HG03159 (cell line): ENCODE measurements at regions not wholly inside any gene's neighbourhood (a gene's known extent, or its start where the extent isn't known, plus 50 kb on each side); places are given as distances from the start of the nearest gene placed in this dataset.
A peak's percentile ranks its signal among the peaks of the same experiment; 100 is the strongest.
"Not testable (repeated sequence)": the region's sequence is repeated elsewhere in the genome, so short reads cannot be mapped to it uniquely, and the experiment has no call there.

Experiments used
- ATAC-seq: cut with Tn5 transposase; IDR thresholded peaks from one replicate; pipeline ENCODE4 v1.9.1; 2021; ENCODE audit warnings: mild to moderate bottlenecking, moderate library complexity; ENCODE audit not compliant: unreplicated experiment

DNA sequence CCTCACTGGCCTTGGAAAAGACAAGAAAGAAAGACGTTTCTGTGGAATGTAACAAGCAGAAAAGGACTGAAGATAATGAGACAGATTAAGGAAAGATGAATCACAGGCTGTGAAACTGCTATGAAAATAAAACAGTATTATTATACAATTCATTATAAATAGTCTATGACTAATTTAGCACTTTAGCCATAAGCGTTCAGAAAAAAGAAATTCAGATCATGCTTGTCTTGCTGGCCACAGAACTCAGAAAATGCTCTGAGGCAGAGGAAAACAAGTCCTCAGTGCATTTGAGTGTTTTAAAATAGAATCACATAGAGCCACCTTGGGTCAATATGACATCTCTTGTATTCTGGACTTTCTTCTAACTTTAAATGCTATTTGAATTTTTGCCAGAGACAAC, 65.9 kb upstream of the NBPF26 start:
- not testable (repeated sequence) for ATAC-seq

DNA sequence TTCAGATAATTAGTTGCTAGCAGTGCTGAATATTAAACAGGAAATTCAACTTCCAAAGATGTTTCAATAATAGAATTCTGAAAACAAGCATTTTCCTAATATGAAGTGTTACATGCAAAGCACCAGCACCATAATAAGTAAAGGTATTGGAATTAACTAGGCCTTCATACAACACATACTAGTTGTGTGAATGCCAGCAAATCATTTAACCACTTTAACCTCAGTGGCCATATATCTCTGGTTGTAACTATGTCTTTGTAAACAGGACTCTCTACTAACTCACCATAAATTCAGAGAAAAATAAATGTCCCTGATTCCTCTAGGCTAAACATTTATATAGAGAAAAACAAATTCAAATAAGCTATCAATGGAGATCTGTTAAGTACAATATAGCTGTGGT, 65.1 kb upstream of the NBPF26 start:
- ATAC-seq = not testable (repeated sequence)

DNA sequence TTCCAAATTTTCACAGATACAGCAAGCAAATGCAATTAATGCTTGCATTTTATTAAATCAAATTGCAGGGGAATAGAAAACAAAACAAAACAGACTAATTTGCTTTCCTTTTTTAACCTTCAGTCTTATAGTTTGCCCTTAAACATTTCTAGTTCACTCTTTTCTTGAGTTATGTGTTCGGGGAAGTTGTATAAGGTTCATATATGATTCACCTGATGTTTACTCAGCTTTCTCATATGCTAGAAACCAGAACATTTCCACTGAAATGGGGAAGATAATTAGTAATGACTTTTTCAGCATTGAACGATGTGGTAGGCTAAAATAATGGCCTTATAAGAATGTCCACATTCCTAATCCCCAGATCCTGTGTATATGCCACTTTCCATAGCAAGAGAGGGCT, 64.6 kb upstream of the NBPF26 start:
- ATAC-seq = not testable (repeated sequence)

DNA sequence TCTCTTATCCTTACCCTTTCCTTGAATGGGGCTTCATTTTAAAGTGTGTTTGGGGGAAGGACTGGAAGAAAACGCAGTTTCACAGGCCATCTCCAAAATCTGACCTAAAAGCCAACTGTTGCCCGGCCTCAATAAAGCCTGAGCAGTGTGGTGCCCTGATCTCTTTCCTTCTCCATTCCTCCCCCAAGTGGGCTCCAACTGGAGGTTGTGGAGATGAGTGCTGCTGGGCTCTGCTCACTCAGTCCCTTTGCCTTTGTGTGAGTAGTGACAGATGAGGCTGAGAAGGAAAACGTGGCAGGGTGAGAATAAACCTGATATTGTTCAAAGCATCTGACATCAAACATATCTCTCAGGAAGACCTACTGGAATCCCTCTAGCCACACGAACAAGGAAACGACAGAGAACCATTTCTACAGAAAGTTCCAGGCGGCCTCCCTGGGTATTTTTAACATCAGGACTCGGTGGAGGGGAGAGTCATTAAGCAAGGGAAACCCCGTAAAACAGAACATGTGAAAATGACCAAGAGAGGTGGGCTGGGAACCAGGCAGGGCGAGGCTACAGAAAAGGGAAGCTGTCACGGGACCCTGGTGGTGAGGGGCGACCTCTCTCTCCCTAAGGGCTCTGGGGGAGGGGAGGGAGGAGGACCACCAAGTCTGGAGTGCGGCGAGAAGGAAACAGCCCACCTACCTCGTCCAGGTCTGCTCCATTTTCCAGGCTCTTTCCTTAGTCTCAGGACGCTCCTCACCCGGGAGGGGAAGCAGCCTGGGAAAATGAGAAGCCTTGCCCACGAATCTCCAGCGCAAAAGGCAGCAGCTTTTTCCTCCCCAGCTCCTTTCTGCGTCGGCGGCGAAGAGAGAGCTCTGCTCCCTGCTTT, 59.1 kb upstream of the NBPF26 start:
- not testable (repeated sequence) for ATAC-seq

DNA sequence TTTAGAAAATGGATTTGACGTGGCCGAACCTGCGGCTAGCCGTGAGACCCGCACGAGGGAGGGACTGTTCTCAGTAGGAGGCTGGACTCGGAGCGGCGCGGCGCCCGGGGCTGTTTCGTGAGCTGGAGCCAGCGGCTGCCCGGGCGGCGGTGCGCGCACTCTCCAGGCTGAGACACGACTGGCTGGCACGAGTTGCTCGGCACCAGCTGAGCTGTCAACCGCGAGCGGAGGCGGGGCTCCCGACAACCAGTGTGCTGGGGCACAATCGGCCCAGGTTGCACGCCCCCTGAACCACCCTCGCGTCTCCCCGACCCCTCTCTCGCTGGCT, 58.5 kb upstream of the NBPF26 start:
- peak; percentile 50 for ATAC-seq

DNA sequence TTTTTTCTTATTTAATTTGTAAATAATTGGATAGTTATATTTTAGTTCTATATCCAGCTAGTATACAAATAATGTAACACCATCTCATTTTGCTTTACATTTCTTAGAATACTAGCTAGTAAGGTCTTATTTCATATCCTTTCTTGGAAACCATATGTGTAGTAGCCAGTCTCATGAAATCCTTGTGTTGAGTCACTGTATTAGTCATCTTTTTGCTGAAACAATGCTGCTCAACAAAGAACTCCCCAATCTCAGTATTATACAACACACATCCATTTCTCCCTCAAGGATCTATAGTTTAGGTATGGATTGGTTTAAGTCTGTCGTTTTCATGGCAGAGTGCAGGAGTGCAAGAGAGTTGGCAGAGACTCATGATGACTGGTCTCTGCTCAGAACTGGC, 55.6 kb upstream of the NBPF26 start:
- not testable (repeated sequence) for ATAC-seq
